ENCODE measurements at regions not wholly inside any gene's neighbourhood (a gene's known extent, or its start where the extent isn't known, plus 50 kb on each side); places are given as distances from the start of the nearest gene placed in this dataset.

GRCh38 chr3:59527493-59527892 lies 477.7 kb upstream of the CFAP20DC start:
- H3K36me3 ChIP-seq (ENCODE audit: control insufficient read depth in 4 of 4, insufficient read depth in 3 of 4, low read depth in 1 of 4, low read length in 3 of 4): no peaks in the 10 kb centered on the region
- H3K4me3 ChIP-seq (ENCODE audit: low read depth in 1 of 3, low read length in 3 of 3): no peak overlapping the region
- no peaks in the 10 kb centered on the region for H3K9me3 ChIP-seq (ENCODE audit: control insufficient read depth in 4 of 4, low read length in 3 of 4)
- peaks cover 0 to 6% (median 3%) of the 10 kb centered on the region in 4 donors for H3K27me3 ChIP-seq (ENCODE audit: control insufficient read depth in 4 of 4, insufficient read depth in 4 of 4, low read length in 3 of 4)
- TF ChIP-seq REST (IDR thresholded peaks at IDR 0.05): no peak
- TF ChIP-seq TAF1 (conservative IDR thresholded peaks at IDR 0.05): no peak
- no peak for TF ChIP-seq CTCF (IDR thresholded peaks at IDR 0.05; ENCODE audit: low read depth, low read length, missing input control)
- TF ChIP-seq HNF4A (conservative IDR thresholded peaks at IDR 0.05): no peak
- TF ChIP-seq GABPA (IDR thresholded peaks at IDR 0.05 in 1 of 2, conservative IDR thresholded peaks at IDR 0.05 in 1 of 2): no peak
- no peak for TF ChIP-seq JUND (IDR thresholded peaks at IDR 0.05)
- no peak for TF ChIP-seq HNF4G (IDR thresholded peaks at IDR 0.05)
- TF ChIP-seq RXRA (IDR thresholded peaks at IDR 0.05): no peak
- no peak for TF ChIP-seq ZBTB33 (IDR thresholded peaks at IDR 0.05)
- TF ChIP-seq NR2F2 (IDR thresholded peaks at IDR 0.05): no peak
- TF ChIP-seq RAD21 (IDR thresholded peaks at IDR 0.05): no peak
- TF ChIP-seq YY1 (IDR thresholded peaks at IDR 0.05): no peak
- no peak for TF ChIP-seq ATF3 (IDR thresholded peaks at IDR 0.05)
- no peak for TF ChIP-seq MAX (IDR thresholded peaks at IDR 0.05)
- no peak for TF ChIP-seq SP1 (IDR thresholded peaks at IDR 0.05)
- TF ChIP-seq FOXA1 (IDR thresholded peaks at IDR 0.05): no peak
- no peak for TF ChIP-seq FOXA2 (IDR thresholded peaks at IDR 0.05)
- no peak for TF ChIP-seq EGR1 (IDR thresholded peaks at IDR 0.05; ENCODE audit: low read depth in 2 of 2)
- no peaks in the 10 kb centered on the region for H3K4me1 ChIP-seq (ENCODE audit: control insufficient read depth in 4 of 4, insufficient read depth in 4 of 4, low read length in 3 of 4)
- 61% methylated on average over 3 of the region's 3 CpGs for WGBS
- DNase-seq (ENCODE audit: low spot score): no peak
- H3K9ac ChIP-seq (ENCODE audit: low read depth in 1 of 2, low read length in 2 of 2): no peak overlapping the region
- no peak overlapping the region for H3K27ac ChIP-seq (ENCODE audit: low read depth in 1 of 2, low read length in 2 of 2)
